ENCODE measurements at regions not wholly inside any gene's neighbourhood (a gene's known extent, or its start where the extent isn't known, plus 50 kb on each side); places are given as distances from the start of the nearest gene placed in this dataset.

DNA sequence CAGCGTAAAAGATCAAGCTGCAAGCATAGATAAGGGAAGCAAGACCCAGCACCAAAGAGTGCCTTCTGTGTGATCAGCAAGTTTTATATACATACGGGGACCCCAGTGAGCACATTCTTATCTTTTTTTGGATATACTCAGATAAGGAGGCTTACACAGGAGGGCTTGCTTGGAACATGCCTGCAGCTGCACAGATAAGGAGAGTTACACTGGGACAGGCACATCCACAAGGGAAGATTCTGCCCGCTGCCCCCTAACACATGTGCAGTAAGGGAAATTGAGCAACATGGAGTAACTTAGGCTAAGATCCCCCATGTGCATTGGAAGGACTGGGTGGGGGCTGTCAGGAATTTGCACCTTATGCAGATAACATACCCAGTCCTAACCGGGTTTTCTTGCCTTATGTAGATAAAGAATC, 1334.8 kb downstream of the MRPL39 start:
- Histone ChIP-seq H3K4me1 (ENCODE audit: insufficient read depth) (no peaks in the 10 kb centered on the region), H3K36me3 (ENCODE audit: insufficient read depth) (no peaks in the 10 kb centered on the region), H2AFZ (no peak overlapping the region; the same call in 1 of the 2 replicates), H3K9me2 (ENCODE audit: insufficient read depth) (no peaks in the 10 kb centered on the region), H4K20me1 (replicated peaks; ENCODE audit: insufficient read depth) (no peaks in the 10 kb centered on the region), H3K4me2 (no peak overlapping the region), H3K4me3 (no peak overlapping the region), H3F3A (replicated peaks; ENCODE audit: low read depth) (no peaks in the 10 kb centered on the region), H3K27me3 (ENCODE audit: insufficient read depth) (no peaks in the 10 kb centered on the region), H3K79me2 (replicated peaks; ENCODE audit: insufficient read depth) (no peaks in the 10 kb centered on the region), H3K27ac (ENCODE audit: low read depth) (no peak overlapping the region)
- DNase-seq (ENCODE audit: low spot score): no peak
- no peak for ATAC-seq
- peaks cover 75% of the 10 kb centered on the region for H3K9me3 Mint-ChIP-seq
- no peak for TF ChIP-seq ZNF114 (CRISPR knock-in tag; IDR thresholded peaks at IDR 0.05)
- TF ChIP-seq CREB1 (CRISPR knock-in tag; IDR thresholded peaks at IDR 0.05; ENCODE audit: low read depth): no peak
- TF ChIP-seq, protein P1, sequence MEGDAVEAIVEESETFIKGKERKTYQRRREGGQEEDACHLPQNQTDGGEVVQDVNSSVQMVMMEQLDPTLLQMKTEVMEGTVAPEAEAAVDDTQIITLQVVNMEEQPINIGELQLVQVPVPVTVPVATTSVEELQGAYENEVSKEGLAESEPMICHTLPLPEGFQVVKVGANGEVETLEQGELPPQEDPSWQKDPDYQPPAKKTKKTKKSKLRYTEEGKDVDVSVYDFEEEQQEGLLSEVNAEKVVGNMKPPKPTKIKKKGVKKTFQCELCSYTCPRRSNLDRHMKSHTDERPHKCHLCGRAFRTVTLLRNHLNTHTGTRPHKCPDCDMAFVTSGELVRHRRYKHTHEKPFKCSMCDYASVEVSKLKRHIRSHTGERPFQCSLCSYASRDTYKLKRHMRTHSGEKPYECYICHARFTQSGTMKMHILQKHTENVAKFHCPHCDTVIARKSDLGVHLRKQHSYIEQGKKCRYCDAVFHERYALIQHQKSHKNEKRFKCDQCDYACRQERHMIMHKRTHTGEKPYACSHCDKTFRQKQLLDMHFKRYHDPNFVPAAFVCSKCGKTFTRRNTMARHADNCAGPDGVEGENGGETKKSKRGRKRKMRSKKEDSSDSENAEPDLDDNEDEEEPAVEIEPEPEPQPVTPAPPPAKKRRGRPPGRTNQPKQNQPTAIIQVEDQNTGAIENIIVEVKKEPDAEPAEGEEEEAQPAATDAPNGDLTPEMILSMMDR (conservative IDR thresholded peaks at IDR 0.05; ENCODE audit: low read depth in 2 of 2): no peak
- TF ChIP-seq JUNB (IDR thresholded peaks at IDR 0.05; ENCODE audit: unreplicated experiment): no peak
- TF ChIP-seq, protein P2, sequence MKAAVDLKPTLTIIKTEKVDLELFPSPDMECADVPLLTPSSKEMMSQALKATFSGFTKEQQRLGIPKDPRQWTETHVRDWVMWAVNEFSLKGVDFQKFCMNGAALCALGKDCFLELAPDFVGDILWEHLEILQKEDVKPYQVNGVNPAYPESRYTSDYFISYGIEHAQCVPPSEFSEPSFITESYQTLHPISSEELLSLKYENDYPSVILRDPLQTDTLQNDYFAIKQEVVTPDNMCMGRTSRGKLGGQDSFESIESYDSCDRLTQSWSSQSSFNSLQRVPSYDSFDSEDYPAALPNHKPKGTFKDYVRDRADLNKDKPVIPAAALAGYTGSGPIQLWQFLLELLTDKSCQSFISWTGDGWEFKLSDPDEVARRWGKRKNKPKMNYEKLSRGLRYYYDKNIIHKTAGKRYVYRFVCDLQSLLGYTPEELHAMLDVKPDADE (IDR thresholded peaks at IDR 0.05): no peak
- TF ChIP-seq EZH2 (IDR thresholded peaks at IDR 0.05; ENCODE audit: low read depth, unreplicated experiment): no peak
- TF ChIP-seq ZNF331 (CRISPR knock-in tag; IDR thresholded peaks at IDR 0.05; ENCODE audit: low read depth): no peak
- TF ChIP-seq POLR2AphosphoS5 (IDR thresholded peaks at IDR 0.05; ENCODE audit: low read depth): no peak
- TF ChIP-seq, protein P3, sequence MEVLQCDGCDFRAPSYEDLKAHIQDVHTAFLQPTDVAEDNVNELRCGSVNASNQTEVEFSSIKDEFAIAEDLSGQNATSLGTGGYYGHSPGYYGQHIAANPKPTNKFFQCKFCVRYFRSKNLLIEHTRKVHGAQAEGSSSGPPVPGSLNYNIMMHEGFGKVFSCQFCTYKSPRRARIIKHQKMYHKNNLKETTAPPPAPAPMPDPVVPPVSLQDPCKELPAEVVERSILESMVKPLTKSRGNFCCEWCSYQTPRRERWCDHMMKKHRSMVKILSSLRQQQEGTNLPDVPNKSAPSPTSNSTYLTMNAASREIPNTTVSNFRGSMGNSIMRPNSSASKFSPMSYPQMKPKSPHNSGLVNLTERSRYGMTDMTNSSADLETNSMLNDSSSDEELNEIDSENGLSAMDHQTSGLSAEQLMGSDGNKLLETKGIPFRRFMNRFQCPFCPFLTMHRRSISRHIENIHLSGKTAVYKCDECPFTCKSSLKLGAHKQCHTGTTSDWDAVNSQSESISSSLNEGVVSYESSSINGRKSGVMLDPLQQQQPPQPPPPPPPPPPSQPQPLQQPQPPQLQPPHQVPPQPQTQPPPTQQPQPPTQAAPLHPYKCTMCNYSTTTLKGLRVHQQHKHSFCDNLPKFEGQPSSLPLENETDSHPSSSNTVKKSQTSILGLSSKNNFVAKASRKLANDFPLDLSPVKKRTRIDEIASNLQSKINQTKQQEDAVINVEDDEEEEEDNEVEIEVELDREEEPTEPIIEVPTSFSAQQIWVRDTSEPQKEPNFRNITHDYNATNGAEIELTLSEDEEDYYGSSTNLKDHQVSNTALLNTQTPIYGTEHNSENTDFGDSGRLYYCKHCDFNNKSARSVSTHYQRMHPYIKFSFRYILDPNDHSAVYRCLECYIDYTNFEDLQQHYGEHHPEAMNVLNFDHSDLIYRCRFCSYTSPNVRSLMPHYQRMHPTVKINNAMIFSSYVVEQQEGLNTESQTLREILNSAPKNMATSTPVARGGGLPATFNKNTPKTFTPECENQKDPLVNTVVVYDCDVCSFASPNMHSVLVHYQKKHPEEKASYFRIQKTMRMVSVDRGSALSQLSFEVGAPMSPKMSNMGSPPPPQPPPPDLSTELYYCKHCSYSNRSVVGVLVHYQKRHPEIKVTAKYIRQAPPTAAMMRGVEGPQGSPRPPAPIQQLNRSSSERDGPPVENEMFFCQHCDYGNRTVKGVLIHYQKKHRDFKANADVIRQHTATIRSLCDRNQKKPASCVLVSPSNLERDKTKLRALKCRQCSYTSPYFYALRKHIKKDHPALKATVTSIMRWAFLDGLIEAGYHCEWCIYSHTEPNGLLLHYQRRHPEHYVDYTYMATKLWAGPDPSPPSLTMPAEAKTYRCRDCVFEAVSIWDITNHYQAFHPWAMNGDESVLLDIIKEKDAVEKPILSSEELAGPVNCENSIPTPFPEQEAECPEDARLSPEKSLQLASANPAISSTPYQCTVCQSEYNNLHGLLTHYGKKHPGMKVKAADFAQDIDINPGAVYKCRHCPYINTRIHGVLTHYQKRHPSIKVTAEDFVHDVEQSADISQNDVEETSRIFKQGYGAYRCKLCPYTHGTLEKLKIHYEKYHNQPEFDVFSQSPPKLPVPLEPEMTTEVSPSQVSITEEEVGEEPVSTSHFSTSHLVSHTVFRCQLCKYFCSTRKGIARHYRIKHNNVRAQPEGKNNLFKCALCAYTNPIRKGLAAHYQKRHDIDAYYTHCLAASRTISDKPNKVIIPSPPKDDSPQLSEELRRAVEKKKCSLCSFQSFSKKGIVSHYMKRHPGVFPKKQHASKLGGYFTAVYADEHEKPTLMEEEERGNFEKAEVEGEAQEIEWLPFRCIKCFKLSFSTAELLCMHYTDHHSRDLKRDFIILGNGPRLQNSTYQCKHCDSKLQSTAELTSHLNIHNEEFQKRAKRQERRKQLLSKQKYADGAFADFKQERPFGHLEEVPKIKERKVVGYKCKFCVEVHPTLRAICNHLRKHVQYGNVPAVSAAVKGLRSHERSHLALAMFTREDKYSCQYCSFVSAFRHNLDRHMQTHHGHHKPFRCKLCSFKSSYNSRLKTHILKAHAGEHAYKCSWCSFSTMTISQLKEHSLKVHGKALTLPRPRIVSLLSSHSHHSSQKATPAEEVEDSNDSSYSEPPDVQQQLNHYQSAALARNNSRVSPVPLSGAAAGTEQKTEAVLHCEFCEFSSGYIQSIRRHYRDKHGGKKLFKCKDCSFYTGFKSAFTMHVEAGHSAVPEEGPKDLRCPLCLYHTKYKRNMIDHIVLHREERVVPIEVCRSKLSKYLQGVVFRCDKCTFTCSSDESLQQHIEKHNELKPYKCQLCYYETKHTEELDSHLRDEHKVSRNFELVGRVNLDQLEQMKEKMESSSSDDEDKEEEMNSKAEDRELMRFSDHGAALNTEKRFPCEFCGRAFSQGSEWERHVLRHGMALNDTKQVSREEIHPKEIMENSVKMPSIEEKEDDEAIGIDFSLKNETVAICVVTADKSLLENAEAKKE (CRISPR knock-in tag; IDR thresholded peaks at IDR 0.05): no peak
- TF ChIP-seq EZH2phosphoT487 (IDR thresholded peaks at IDR 0.05; ENCODE audit: unreplicated experiment): no peak
- no peak for TF ChIP-seq NANOG (IDR thresholded peaks at IDR 0.05; ENCODE audit: borderline replicate concordance)
- TF ChIP-seq, protein P4, sequence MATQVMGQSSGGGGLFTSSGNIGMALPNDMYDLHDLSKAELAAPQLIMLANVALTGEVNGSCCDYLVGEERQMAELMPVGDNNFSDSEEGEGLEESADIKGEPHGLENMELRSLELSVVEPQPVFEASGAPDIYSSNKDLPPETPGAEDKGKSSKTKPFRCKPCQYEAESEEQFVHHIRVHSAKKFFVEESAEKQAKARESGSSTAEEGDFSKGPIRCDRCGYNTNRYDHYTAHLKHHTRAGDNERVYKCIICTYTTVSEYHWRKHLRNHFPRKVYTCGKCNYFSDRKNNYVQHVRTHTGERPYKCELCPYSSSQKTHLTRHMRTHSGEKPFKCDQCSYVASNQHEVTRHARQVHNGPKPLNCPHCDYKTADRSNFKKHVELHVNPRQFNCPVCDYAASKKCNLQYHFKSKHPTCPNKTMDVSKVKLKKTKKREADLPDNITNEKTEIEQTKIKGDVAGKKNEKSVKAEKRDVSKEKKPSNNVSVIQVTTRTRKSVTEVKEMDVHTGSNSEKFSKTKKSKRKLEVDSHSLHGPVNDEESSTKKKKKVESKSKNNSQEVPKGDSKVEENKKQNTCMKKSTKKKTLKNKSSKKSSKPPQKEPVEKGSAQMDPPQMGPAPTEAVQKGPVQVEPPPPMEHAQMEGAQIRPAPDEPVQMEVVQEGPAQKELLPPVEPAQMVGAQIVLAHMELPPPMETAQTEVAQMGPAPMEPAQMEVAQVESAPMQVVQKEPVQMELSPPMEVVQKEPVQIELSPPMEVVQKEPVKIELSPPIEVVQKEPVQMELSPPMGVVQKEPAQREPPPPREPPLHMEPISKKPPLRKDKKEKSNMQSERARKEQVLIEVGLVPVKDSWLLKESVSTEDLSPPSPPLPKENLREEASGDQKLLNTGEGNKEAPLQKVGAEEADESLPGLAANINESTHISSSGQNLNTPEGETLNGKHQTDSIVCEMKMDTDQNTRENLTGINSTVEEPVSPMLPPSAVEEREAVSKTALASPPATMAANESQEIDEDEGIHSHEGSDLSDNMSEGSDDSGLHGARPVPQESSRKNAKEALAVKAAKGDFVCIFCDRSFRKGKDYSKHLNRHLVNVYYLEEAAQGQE (IDR thresholded peaks at IDR 0.05; ENCODE audit: unreplicated experiment): no peak
- no peak for TF ChIP-seq STAT1 (IDR thresholded peaks at IDR 0.05; ENCODE audit: unreplicated experiment)
- H3K4me3 Mint-ChIP-seq: no peak overlapping the region
- peaks cover 14% of the 10 kb centered on the region for H3K36me3 Mint-ChIP-seq (ENCODE audit: low read depth)
- H3K4me1 Mint-ChIP-seq: no peaks in the 10 kb centered on the region
- no peak overlapping the region for H3K27ac Mint-ChIP-seq
- peaks cover 2% of the 10 kb centered on the region for H3K27me3 Mint-ChIP-seq (ENCODE audit: insufficient read depth, low read depth, poor library complexity)

Measured in GM23338 (cell line).